ENCODE measurements at regions not wholly inside any gene's neighbourhood (a gene's known extent, or its start where the extent isn't known, plus 50 kb on each side); places are given as distances from the start of the nearest gene placed in this dataset.

DNA sequence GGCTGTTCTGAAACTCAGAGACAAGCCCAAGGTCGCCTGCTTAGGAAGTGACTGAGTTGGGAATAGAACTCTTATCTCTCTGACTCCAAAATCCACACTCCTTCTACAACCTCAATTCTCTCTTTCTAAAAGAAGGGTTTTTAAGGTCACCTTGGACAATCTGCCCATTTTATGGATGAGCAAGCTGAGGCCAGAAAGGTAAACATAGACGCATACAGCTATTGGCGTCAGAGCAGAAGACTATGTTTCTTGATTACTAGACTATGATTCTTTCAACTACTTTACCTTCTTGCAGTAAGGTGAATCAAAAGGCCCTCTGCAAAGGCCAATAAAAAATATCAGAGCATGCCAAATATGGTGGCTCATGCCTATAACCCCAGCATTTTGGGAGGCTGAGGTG is 276.6 kb downstream of the CLIC5 start:
- Mint-ChIP-seq H3K27me3 (peaks cover 9% of the 10 kb centered on the region), H3K36me3 (ENCODE audit: low read depth) (no peaks in the 10 kb centered on the region), H3K4me3 (no peak overlapping the region), H3K9me3 (peaks cover 6% of the 10 kb centered on the region), H3K4me1 (ENCODE audit: low read depth) (peaks cover 61% of the 10 kb centered on the region), H3K27ac (no peak overlapping the region)
- DNase-seq, result no peak

DNA sequence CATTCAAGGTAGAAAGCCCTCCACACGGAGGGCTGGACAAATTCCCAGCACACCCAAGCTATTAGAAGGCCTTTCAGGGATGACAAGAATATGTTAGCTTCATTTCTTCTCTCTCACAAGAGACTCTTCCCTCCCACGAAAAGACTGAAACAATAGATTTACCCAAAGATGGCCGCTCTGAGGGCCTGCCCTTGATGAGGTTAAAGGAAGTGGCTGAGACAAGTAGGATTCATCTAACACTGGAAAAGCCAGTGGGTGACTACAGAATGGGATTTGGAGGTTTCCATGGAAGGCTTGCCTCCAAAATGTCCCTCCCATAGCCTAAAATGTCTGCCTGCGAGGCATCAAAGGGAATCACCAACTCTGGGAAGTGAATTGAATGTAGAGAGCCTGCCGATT is 277.6 kb downstream of the CLIC5 start:
- Mint-ChIP-seq H3K4me1 (ENCODE audit: low read depth) (peaks cover 67% of the 10 kb centered on the region), H3K27ac (peak overlapping the region; percentile 94), H3K9me3 (peaks cover 6% of the 10 kb centered on the region), H3K36me3 (ENCODE audit: low read depth) (no peaks in the 10 kb centered on the region), H3K4me3 (peak overlapping the region; percentile 50), H3K27me3 (peaks cover 15% of the 10 kb centered on the region)
- no peak for DNase-seq

DNA sequence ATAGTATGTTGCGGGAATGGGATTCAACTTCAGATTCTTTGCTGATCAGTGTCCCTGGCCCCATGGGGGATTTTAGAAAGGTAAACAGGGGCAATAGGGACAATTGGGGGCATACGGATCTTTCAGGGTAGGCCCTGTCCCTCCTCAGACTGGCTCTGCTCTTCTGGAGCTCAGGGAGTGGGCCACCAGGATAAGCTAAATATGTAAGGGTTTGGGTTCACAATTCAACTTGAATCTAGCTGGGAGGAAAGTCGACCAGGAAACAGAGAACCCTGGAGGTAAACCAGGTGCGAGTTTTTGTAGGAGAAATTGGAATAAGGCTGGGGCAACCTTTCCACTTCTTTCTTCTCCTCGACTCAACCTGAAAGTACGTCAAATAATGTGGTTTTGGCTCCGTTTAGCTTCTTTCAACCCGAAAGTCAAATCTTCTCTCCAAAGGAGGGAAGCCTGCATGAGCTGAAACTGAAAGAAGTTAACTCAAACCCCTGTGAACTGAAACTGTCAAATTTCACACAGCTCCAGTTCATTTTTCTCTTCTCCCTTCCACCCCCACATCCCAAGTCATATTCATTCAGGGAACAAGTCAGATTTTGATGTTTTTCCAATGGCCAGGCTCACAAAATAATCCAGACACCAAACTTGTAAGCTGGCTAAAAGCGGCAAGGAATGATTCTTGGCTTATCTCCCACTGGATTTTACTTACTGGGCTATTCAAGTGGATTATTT is 278.2 kb downstream of the CLIC5 start:
- Mint-ChIP-seq H3K36me3 (ENCODE audit: low read depth) (no peaks in the 10 kb centered on the region), H3K9me3 (peaks cover 6% of the 10 kb centered on the region), H3K4me3 (peak overlapping the region; percentile 50), H3K4me1 (ENCODE audit: low read depth) (peaks cover 71% of the 10 kb centered on the region), H3K27me3 (peaks cover 16% of the 10 kb centered on the region), H3K27ac (peak overlapping the region; percentile 94)
- no peak for DNase-seq

DNA sequence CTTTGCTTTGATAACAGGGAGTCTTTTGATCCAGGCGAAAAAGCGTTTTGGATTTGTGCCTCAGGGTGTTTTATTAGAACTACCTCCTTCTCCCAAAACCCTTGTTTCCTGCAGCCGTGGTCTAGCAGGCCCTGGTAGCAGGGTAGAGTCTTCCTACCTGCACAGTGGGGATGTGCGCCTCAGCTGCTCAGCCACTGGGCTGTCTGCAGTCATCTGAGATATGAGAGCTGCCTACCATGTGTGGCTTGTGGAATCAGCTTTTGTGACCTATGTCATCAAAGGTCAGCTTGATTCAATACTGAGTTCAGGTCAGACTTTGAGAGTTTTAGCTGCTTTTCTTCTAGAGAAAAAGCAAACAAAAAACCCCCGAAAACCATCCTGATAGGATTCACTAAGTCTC is 279.5 kb downstream of the CLIC5 start:
- no peak for DNase-seq
- Mint-ChIP-seq H3K4me1 (ENCODE audit: low read depth) (peaks cover 60% of the 10 kb centered on the region), H3K27me3 (peaks cover 16% of the 10 kb centered on the region), H3K9me3 (peaks cover 6% of the 10 kb centered on the region), H3K36me3 (ENCODE audit: low read depth) (no peaks in the 10 kb centered on the region), H3K27ac (peak overlapping the region; percentile 94), H3K4me3 (no peak overlapping the region)

DNA sequence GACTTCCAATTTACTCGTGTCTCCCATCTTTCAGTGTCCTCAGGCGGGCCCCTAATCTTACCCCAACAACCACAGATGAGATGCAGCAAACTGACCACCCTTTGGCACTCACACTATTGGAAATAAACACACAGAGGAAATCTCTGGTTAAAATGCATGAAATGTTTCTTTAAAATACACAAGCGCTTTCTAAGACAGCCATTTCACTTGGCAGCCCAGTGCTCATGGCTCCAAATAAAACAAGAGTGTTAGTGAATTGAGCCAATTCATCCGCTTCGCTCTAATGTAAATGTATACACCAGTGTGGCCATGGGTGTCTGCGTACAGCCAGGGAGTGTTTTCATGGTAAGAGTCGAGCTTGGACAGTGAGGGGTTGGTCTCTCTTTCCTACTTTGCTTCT is 282.9 kb downstream of the CLIC5 start:
- Mint-ChIP-seq H3K27me3 (peaks cover 16% of the 10 kb centered on the region), H3K4me1 (ENCODE audit: low read depth) (peaks cover 39% of the 10 kb centered on the region), H3K9me3 (no peaks in the 10 kb centered on the region), H3K4me3 (no peak overlapping the region), H3K27ac (no peak overlapping the region), H3K36me3 (ENCODE audit: low read depth) (no peaks in the 10 kb centered on the region)
- no peak for DNase-seq

DNA sequence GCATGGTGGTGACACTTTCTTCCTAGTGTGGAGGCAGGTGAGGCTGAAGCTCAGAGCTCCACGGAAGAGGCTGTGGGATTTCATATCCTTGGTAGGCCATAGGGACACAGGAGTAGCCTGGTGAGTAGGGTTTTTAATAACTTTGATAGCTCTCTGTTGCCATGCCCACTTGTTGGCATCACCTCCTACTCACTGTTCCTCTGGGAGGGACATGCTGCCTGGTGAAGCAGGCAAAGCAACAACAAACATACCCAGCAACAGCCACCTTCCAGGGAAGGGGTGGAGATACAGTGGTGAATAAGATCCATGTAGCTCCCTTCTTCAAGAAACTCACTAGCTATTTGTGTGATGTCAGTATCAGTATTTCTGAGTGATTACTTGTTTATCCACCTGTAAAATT is 285.4 kb downstream of the CLIC5 start:
- Mint-ChIP-seq H3K36me3 (ENCODE audit: low read depth) (no peaks in the 10 kb centered on the region), H3K9me3 (no peaks in the 10 kb centered on the region), H3K4me3 (no peak overlapping the region), H3K27ac (no peak overlapping the region), H3K4me1 (ENCODE audit: low read depth) (peaks cover 17% of the 10 kb centered on the region), H3K27me3 (peaks cover 12% of the 10 kb centered on the region)
- DNase-seq, result no peak

DNA sequence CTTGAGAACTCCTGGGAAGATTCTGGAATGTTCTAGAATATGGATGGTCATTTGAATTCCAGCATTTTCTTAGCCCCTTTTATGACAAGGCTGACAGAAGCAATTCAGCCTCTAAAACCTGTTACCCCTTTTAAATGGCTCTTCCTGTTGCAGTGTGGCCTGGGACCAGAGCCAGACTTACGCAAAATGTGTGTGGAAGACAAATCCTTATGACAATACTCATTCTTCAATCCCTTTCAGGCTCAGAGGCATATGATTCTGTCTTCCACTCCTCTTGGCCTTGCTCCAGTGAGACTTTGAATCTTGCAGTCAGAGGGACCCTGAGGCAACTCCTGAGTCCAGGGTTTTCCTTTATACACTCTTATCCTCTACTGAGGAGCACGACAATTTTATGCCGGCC is 287.0 kb downstream of the CLIC5 start:
- no peaks in the 10 kb centered on the region for H3K9me3 Mint-ChIP-seq
- H3K4me3 Mint-ChIP-seq, result no peak overlapping the region
- peaks cover 4% of the 10 kb centered on the region for H3K27me3 Mint-ChIP-seq
- H3K27ac Mint-ChIP-seq, result no peak overlapping the region
- H3K36me3 Mint-ChIP-seq (ENCODE audit: low read depth), result no peaks in the 10 kb centered on the region
- no peak for DNase-seq
- peaks cover 10% of the 10 kb centered on the region for H3K4me1 Mint-ChIP-seq (ENCODE audit: low read depth)

DNA sequence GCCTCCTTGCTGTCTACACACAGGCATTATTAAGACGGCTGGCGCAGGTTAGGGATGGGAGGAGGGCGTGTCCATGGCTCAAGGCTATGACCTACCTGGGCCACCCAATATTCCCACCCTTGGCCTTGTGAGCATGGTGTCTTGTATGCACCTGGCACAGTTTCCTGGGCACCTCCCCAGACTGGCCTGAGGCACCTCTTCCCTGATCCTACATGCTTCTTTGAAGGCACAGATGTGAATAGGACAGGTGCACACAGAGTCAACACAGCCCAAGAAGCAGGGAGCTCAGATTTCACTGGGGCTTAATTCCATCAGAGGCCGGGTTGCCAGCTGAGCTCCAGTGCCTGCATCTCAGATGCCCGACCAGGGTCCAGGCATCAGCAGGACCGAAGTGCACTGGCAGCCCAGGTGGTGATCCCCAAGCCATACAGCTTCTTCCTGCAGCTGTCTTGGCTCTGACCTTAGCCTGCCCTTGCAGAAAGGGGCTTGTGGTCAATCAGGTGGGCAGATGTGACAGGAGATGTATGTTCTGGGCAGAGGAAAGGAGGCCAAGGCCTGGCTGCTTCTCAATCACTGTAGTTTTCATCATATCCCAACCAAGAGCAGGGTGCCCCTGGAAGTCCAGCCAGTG is 287.7 kb downstream of the CLIC5 start:
- Mint-ChIP-seq H3K9me3 (peaks cover 2% of the 10 kb centered on the region), H3K36me3 (ENCODE audit: low read depth) (no peaks in the 10 kb centered on the region), H3K27ac (no peak overlapping the region), H3K4me3 (no peak overlapping the region), H3K4me1 (ENCODE audit: low read depth) (peaks cover 5% of the 10 kb centered on the region), H3K27me3 (peaks cover under 1% of the 10 kb centered on the region)
- DNase-seq, result no peak

DNA sequence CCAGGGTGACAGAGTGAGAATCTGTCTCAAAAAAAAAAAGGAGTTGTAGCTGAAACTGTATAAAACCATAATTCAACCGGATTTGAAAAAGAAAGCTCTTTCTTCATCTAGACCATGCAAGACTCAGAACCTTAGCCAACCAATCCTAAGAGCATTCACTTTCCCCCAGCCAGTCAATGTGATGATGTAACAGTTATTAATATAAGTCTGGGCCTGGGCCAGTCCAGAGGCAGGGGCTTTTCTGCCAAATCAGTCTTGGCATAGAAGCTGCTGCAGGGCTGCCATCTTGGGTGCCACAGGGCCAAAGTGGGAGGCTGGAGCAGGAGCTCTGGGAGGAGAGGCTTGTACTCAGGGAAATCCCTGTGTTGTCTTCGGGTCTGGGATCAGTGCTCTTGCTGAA is 288.4 kb downstream of the CLIC5 start:
- Mint-ChIP-seq H3K9me3 (peaks cover 4% of the 10 kb centered on the region), H3K27ac (no peak overlapping the region), H3K4me3 (no peak overlapping the region), H3K4me1 (ENCODE audit: low read depth) (no peaks in the 10 kb centered on the region), H3K27me3 (no peaks in the 10 kb centered on the region), H3K36me3 (ENCODE audit: low read depth) (no peaks in the 10 kb centered on the region)
- DNase-seq, result no peak

DNA sequence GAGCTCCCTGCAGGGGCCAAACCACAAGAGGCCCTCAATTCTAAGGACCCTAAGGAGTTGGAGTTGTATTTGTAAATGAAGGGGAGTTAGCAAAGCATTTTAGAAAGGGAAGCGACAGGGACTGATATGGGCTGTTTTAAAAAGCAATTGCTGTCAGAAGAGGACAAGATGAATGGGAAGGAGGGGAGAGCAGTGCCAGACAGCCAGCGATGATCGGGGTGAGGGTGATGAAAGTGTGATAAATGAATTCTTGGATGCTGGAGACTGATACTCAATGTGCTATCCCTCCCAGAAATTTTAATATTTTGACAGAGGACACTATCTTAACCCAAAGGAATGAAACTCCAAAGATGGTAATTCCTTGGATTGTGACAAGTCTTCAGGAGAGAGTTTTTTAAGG is 289.2 kb downstream of the CLIC5 start:
- Mint-ChIP-seq H3K27ac (no peak overlapping the region), H3K27me3 (no peaks in the 10 kb centered on the region)

DNA sequence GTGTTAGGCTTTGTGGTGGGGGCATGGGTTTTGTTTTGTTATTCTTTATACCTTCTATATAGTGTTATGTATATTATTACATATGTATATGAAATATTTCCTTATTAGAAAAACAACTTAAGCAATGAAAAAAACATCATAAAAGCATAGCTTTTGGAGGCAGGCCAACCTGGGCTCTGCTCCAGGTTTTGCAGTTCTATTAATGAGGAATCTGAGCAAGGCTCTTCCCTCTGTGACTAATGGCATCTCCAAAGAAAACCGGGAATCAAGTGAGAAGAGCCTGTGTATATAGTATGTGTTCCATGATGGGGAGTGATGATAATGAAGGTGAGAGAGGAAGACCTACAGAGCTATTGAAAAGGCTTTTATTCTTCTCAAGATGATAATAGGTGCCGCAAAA is 291.1 kb downstream of the CLIC5 start:
- Mint-ChIP-seq H3K27ac (no peak overlapping the region), H3K4me3 (no peak overlapping the region), H3K36me3 (ENCODE audit: low read depth) (no peaks in the 10 kb centered on the region), H3K9me3 (peaks cover 4% of the 10 kb centered on the region), H3K4me1 (ENCODE audit: low read depth) (no peaks in the 10 kb centered on the region), H3K27me3 (no peaks in the 10 kb centered on the region)
- DNase-seq, result no peak

More for the DNA sequence above, 289.2 kb downstream of the CLIC5 start:
- Mint-ChIP-seq H3K36me3 (ENCODE audit: low read depth) (no peaks in the 10 kb centered on the region), H3K4me3 (no peak overlapping the region), H3K4me1 (ENCODE audit: low read depth) (no peaks in the 10 kb centered on the region), H3K9me3 (peaks cover 4% of the 10 kb centered on the region)
- DNase-seq, result no peak

DNA sequence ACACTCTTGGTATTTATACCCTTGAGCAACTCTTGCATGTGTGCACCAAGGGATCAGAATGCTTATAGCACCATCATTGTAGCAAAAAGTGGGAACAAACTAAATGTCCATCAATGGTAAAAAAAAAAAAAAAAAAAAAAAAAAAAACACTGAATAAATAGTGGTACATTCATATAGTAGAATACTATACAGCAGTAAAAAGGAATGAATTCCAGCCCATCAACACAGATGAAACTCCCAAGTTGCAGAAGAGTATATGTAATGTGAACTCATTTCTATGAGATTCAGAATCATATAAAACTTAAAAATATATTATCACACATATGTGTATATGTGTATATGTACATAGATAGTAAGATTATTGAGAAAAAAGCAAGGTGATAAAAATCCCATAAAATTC is 291.6 kb downstream of the CLIC5 start:
- no peaks in the 10 kb centered on the region for H3K4me1 Mint-ChIP-seq (ENCODE audit: low read depth)
- DNase-seq, result no peak
- H3K27me3 Mint-ChIP-seq, result no peaks in the 10 kb centered on the region
- no peaks in the 10 kb centered on the region for H3K36me3 Mint-ChIP-seq (ENCODE audit: low read depth)
- H3K9me3 Mint-ChIP-seq, result peaks cover 4% of the 10 kb centered on the region
- no peak overlapping the region for H3K4me3 Mint-ChIP-seq
- no peak overlapping the region for H3K27ac Mint-ChIP-seq

DNA sequence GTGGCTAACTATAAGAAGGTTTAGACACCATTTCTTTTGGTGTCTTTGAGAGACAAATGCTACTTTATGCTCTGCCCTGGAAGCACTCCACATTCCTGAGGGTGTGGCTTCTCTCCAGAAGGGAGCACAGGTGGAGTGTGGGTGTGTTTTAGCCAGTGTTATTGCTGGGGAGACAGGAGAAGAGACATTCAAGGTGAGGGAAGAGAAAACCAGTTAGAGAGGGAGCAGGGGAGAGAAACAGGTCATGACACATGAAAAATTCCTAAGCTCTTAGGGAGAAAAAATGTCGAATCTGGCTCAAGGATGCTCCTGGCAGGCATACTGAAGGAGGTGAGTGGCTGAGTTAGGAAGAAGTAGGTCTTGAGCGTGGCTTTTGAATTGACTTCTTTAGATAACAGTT is 292.8 kb downstream of the CLIC5 start:
- no peak overlapping the region for H3K4me3 Mint-ChIP-seq
- peaks cover 4% of the 10 kb centered on the region for H3K9me3 Mint-ChIP-seq
- DNase-seq, result no peak
- H3K4me1 Mint-ChIP-seq (ENCODE audit: low read depth), result peaks cover 7% of the 10 kb centered on the region
- no peaks in the 10 kb centered on the region for H3K27me3 Mint-ChIP-seq
- no peaks in the 10 kb centered on the region for H3K36me3 Mint-ChIP-seq (ENCODE audit: low read depth)
- H3K27ac Mint-ChIP-seq, result no peak overlapping the region

DNA sequence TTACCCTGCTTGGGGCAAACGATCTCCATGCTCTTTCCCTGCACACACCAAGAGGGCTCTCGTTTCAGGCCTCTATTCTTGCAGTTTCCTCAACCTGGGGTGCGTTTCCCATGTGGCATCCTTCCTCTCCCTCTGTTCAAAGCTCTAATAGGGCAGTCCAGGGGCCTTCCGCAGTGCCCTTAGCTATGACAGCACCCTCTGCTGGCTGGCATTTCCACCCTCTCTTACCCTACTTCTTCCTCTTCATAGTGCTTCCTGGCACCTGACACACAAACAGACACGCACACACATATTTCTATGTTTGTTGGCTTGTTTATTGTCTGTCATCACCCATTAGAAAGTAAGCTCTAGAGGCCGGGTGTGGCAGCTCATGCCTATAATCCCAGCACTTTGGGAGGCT is 294.0 kb downstream of the CLIC5 start:
- Mint-ChIP-seq H3K9me3 (peaks cover 4% of the 10 kb centered on the region), H3K4me3 (no peak overlapping the region), H3K4me1 (ENCODE audit: low read depth) (peaks cover 17% of the 10 kb centered on the region), H3K36me3 (ENCODE audit: low read depth) (no peaks in the 10 kb centered on the region), H3K27ac (no peak overlapping the region), H3K27me3 (no peaks in the 10 kb centered on the region)
- no peak for DNase-seq

DNA sequence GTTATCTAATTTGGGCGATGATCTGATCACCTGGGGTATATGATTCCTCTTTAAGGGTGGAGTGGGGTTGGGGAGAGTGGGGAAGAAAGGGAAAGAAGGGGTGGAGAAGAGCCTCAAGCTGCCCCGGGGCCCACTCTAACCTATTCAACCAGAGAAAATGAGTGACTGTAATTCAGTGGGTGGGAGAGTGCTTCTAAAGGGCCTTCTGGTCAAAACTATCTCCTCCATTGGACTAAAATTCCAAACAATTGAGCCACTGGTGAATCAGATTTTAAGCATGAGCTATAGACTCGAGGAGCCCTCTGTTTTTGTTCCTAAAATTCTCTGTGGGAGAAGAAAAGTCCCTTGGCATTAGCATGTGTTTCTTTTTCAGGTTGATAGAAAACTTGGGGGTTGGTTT is 296.8 kb downstream of the CLIC5 start:
- no peak overlapping the region for H3K4me3 Mint-ChIP-seq
- DNase-seq, result no peak
- H3K27me3 Mint-ChIP-seq, result no peaks in the 10 kb centered on the region
- H3K36me3 Mint-ChIP-seq (ENCODE audit: low read depth), result no peaks in the 10 kb centered on the region
- peaks cover 4% of the 10 kb centered on the region for H3K9me3 Mint-ChIP-seq
- H3K27ac Mint-ChIP-seq, result no peak overlapping the region
- H3K4me1 Mint-ChIP-seq (ENCODE audit: low read depth), result peaks cover 45% of the 10 kb centered on the region

All from activated T-cell treated with anti-CD3 and anti-CD28 coated beads, Interleukin-2, amount 50 U/mL, for 24 hours (primary cell).